ENCODE measurements at regions not wholly inside any gene's neighbourhood (a gene's known extent, or its start where the extent isn't known, plus 50 kb on each side); places are given as distances from the start of the nearest gene placed in this dataset.

GRCh38 chr12:67419810-67420209 lies 150.7 kb downstream of the CAND1 start:
- H3K9me3 ChIP-seq = no peaks in the 10 kb centered on the region
- H3K27me3 ChIP-seq = no peaks in the 10 kb centered on the region

GRCh38 chr12:67420506-67420905 lies 151.3 kb downstream of the CAND1 start:
- H3K4me1 ChIP-seq = peaks cover 0 to under 1% of the 10 kb centered on the region in 2 donors
- no peak overlapping the region for H3K27ac ChIP-seq
- H3K4me3 ChIP-seq = no peak overlapping the region
- DNase-seq (ENCODE audit: low spot score) = no peak
- no peak for TF ChIP-seq CTCF (IDR thresholded peaks at IDR 0.05)
- no peaks in the 10 kb centered on the region for H3K9me3 ChIP-seq
- no peaks in the 10 kb centered on the region for H3K27me3 ChIP-seq
- H3K36me3 ChIP-seq = no peaks in the 10 kb centered on the region

More at GRCh38 chr12:67419810-67420209, 150.7 kb downstream of the CAND1 start:
- Histone ChIP-seq H3K36me3 (no peaks in the 10 kb centered on the region), H3K27ac (no peak overlapping the region), H3K4me3 (no peak overlapping the region), H3K4me1 (no peaks in the 10 kb centered on the region)
- DNase-seq (ENCODE audit: low spot score) = no peak
- no peak for TF ChIP-seq CTCF (IDR thresholded peaks at IDR 0.05)

- no peak for DNase-seq (ENCODE audit: low spot score)
- Histone ChIP-seq H3K36me3 (no peaks in the 10 kb centered on the region), H3K9me3 (no peaks in the 10 kb centered on the region), H3K27ac (no peak overlapping the region), H3K4me1 (peaks cover 0 to 9% of the 10 kb centered on the region in 2 donors), H3K4me3 (no peak overlapping the region), H3K27me3 (no peaks in the 10 kb centered on the region)
- no peak for TF ChIP-seq CTCF (IDR thresholded peaks at IDR 0.05)
Measured at GRCh38 chr12:67422081-67422480, 152.9 kb downstream of the CAND1 start.

- Histone ChIP-seq H3K36me3 (no peaks in the 10 kb centered on the region), H3K27me3 (no peaks in the 10 kb centered on the region), H3K4me1 (peaks cover 0 to 10% of the 10 kb centered on the region in 2 donors), H3K4me3 (no peak overlapping the region), H3K27ac (no peak overlapping the region), H3K9me3 (no peaks in the 10 kb centered on the region)
- no peak for TF ChIP-seq CTCF (IDR thresholded peaks at IDR 0.05)
- DNase-seq (ENCODE audit: low spot score) = no peak
Measured at GRCh38 chr12:67424784-67425183, 155.6 kb downstream of the CAND1 start.

- no peak overlapping the region for H3K4me3 ChIP-seq
Measured at GRCh38 chr12:67425394-67425793, 156.2 kb downstream of the CAND1 start.

More at GRCh38 chr12:67425394-67425793, 156.2 kb downstream of the CAND1 start:
- no peak for DNase-seq (ENCODE audit: low spot score)
- Histone ChIP-seq H3K4me1 (peaks cover 0 to 16% of the 10 kb centered on the region in 2 donors), H3K27ac (no peak overlapping the region), H3K36me3 (no peaks in the 10 kb centered on the region), H3K9me3 (no peaks in the 10 kb centered on the region), H3K27me3 (no peaks in the 10 kb centered on the region)
- TF ChIP-seq CTCF (IDR thresholded peaks at IDR 0.05) = no peak
